Inferior parietal cortex (tissue), 1 donor: ENCODE measurements at regions not wholly inside any gene's neighbourhood (a gene's known extent, or its start where the extent isn't known, plus 50 kb on each side); places are given as distances from the start of the nearest gene placed in this dataset.

Experiments
- DNase-seq: peaks from one replicate; pipeline ENCODE4 v3.0.0-alpha.2; 2016; ENCODE audit errors: extremely low spot score

GRCh38 chr7:153835103-153835502 lies 217.1 kb upstream of the DPP6 start:
- no peak for DNase-seq

- DNase-seq = no peak
These were observed 216.4 kb upstream of the DPP6 start for GRCh38 chr7:153835712-153836265.

- DNase-seq = no peak
These were observed 213.6 kb upstream of the DPP6 start for GRCh38 chr7:153838591-153838990.

- DNase-seq = no peak
These were observed 211.3 kb upstream of the DPP6 start for GRCh38 chr7:153840861-153841260.

GRCh38 chr7:153847828-153848227 lies 204.4 kb upstream of the DPP6 start:
- no peak for DNase-seq

- DNase-seq = no peak
These were observed 199.9 kb upstream of the DPP6 start for GRCh38 chr7:153852261-153852660.

GRCh38 chr7:153858355-153858754 lies 193.8 kb upstream of the DPP6 start:
- peak; percentile 31 for DNase-seq

GRCh38 chr7:153859239-153859638 lies 193.0 kb upstream of the DPP6 start:
- DNase-seq = no peak

GRCh38 chr7:153886506-153887441 lies 165.4 kb upstream of the DPP6 start:
- no peak for DNase-seq

- no peak for DNase-seq
These were observed 164.2 kb upstream of the DPP6 start for GRCh38 chr7:153887749-153888569.

GRCh38 chr7:153891990-153892389 lies 160.2 kb upstream of the DPP6 start:
- DNase-seq = no peak

GRCh38 chr7:153902862-153903261 lies 149.3 kb upstream of the DPP6 start:
- no peak for DNase-seq

GRCh38 chr7:153912211-153912610 lies 140.0 kb upstream of the DPP6 start:
- no peak for DNase-seq

- no peak for DNase-seq
These were observed 132.1 kb upstream of the DPP6 start for GRCh38 chr7:153920126-153920525.

GRCh38 chr7:153920897-153921296 lies 131.3 kb upstream of the DPP6 start:
- no peak for DNase-seq

GRCh38 chr7:153921408-153921807 lies 130.8 kb upstream of the DPP6 start:
- no peak for DNase-seq

- peak; percentile 12 for DNase-seq
These were observed 121.5 kb upstream of the DPP6 start for GRCh38 chr7:153930696-153931095.

- no peak for DNase-seq
These were observed 118.2 kb upstream of the DPP6 start for GRCh38 chr7:153934048-153934447.

- DNase-seq = no peak
These were observed 117.6 kb upstream of the DPP6 start for GRCh38 chr7:153934629-153935028.

- DNase-seq = no peak
These were observed 117.1 kb upstream of the DPP6 start for GRCh38 chr7:153935095-153935494.

GRCh38 chr7:153938451-153938850 lies 113.7 kb upstream of the DPP6 start:
- no peak for DNase-seq

- no peak for DNase-seq
These were observed 113.0 kb upstream of the DPP6 start for GRCh38 chr7:153939177-153939576.
